HEK293T (cell line): ENCODE measurements at regions not wholly inside any gene's neighbourhood (a gene's known extent, or its start where the extent isn't known, plus 50 kb on each side); places are given as distances from the start of the nearest gene placed in this dataset.

Experiments used
- ARNT ChIP-seq: fragments of 450-650 bp; IDR thresholded peaks from 2 replicates; pipeline ENCODE4 v1.6.1; 2017; ENCODE audit warnings: mild to moderate bottlenecking
- BHLHE40 ChIP-seq: fragments of 450-650 bp; IDR thresholded peaks from 2 replicates; pipeline ENCODE4 v1.6.1; 2016; ENCODE audit warnings: mild to moderate bottlenecking, moderate library complexity, borderline replicate concordance
- ELF4 ChIP-seq: fragments of 450-650 bp; IDR thresholded peaks from 2 replicates; pipeline ENCODE4 v1.6.1; 2017; ENCODE audit warnings: antibody characterized with exemption
- FOXA1 ChIP-seq: fragments of 450-650 bp; IDR thresholded peaks from 2 replicates; pipeline ENCODE4 v1.6.1; 2016; ENCODE audit warnings: mild to moderate bottlenecking
- FOXM1 ChIP-seq: fragments of 450-650 bp; IDR thresholded peaks from 2 replicates; pipeline ENCODE4 v1.6.1; 2017; ENCODE audit warnings: mild to moderate bottlenecking, borderline replicate concordance
- HDGF ChIP-seq: fragments of 450-650 bp; IDR thresholded peaks from 2 replicates; pipeline ENCODE4 v1.6.1; 2017; ENCODE audit warnings: antibody characterized with exemption, borderline replicate concordance
- LEF1 ChIP-seq: fragments of 450-650 bp; IDR thresholded peaks from 2 replicates; pipeline ENCODE4 v1.6.1; 2017; ENCODE audit warnings: mild to moderate bottlenecking, borderline replicate concordance
- NFRKB ChIP-seq: fragments of 450-650 bp; IDR thresholded peaks from 2 replicates; pipeline ENCODE4 v1.6.1; 2016; ENCODE audit warnings: mild to moderate bottlenecking, moderate library complexity
- PKNOX1 ChIP-seq: fragments of 450-650 bp; IDR thresholded peaks from 2 replicates; pipeline ENCODE4 v1.6.1; 2016
- ZNF384 ChIP-seq: fragments of 450-650 bp; IDR thresholded peaks from 2 replicates; pipeline ENCODE4 v1.6.1; 2016

- TF ChIP-seq NFRKB (no peak), PKNOX1 (no peak), LEF1 (no peak), ELF4 (no peak), FOXA1 (no peak), HDGF (no peak), BHLHE40 (no peak), FOXM1 (no peak), ZNF384 (no peak), ARNT (no peak)
Observed at GRCh38 chr5:56515011-56515410, 281.9 kb upstream of the ANKRD55 start.
